Osteoblast (primary cell): ENCODE measurements at regions not wholly inside any gene's neighbourhood (a gene's known extent, or its start where the extent isn't known, plus 50 kb on each side); places are given as distances from the start of the nearest gene placed in this dataset.
A peak's percentile ranks its signal among the peaks of the same experiment; 100 is the strongest.

ENCODE experiments used
- DNase-seq: peaks from one replicate; pipeline ENCODE4 v3.0.0; 2011; ENCODE audit warnings: low spot score, mixed read lengths; ENCODE audit not compliant: insufficient read length; ENCODE audit errors: missing footprints
- H2AFZ ChIP-seq: 2 replicates; pipeline ENCODE4 v1.6.0; 2011; ENCODE audit warnings: mild to moderate bottlenecking, low read length
- H3K27ac ChIP-seq: 2 replicates; pipeline ENCODE4 v1.5.1; 2011; ENCODE audit warnings: mild to moderate bottlenecking, low read depth, low read length, moderate library complexity
- H3K27me3 ChIP-seq: 2 replicates; pipeline ENCODE4 v1.6.0; 2012; ENCODE audit warnings: mild to moderate bottlenecking, control low read depth, inconsistent platforms, low read length, moderate library complexity; ENCODE audit not compliant: insufficient read depth
- H3K36me3 ChIP-seq: 2 replicates; pipeline ENCODE4 v1.5.1; 2011; ENCODE audit warnings: mild to moderate bottlenecking, low read length, control low read depth, moderate library complexity; ENCODE audit not compliant: insufficient read depth
- H3K4me1 ChIP-seq: 2 replicates; pipeline ENCODE4 v1.5.1; 2011; ENCODE audit warnings: mild to moderate bottlenecking, low read length, control low read depth, moderate library complexity; ENCODE audit not compliant: insufficient read depth
- H3K4me2 ChIP-seq: 2 replicates; pipeline ENCODE4 v1.6.0; 2011; ENCODE audit warnings: mild to moderate bottlenecking, low read length; ENCODE audit not compliant: insufficient read depth
- H3K4me3 ChIP-seq: fragments of 200-600 bp; sonication (generic); 3 replicates; pipeline ENCODE4 v1.5.1; 2012; ENCODE audit warnings: mild to moderate bottlenecking, low read length, inconsistent platforms; ENCODE audit not compliant: insufficient read depth
- H3K79me2 ChIP-seq: 2 replicates; pipeline ENCODE4 v1.6.0; 2012; ENCODE audit warnings: mild to moderate bottlenecking, low read length, control low read depth, inconsistent platforms; ENCODE audit not compliant: insufficient read depth
- H3K9me3 ChIP-seq: 2 replicates; pipeline ENCODE4 v1.5.1; 2011; ENCODE audit warnings: low read depth, low read length, control low read depth
- H4K20me1 ChIP-seq: 2 replicates; pipeline ENCODE4 v1.6.0; 2012; ENCODE audit warnings: mild to moderate bottlenecking, low read length, control low read depth; ENCODE audit not compliant: insufficient read depth
- TF ChIP-seq, protein P1 (sequence below): IDR thresholded peaks from 2 replicates; pipeline ENCODE4 v1.5.1; 2011; ENCODE audit warnings: mild to moderate bottlenecking, low read depth, low read length, moderate library complexity; ENCODE audit errors: extremely low read depth

DNA sequence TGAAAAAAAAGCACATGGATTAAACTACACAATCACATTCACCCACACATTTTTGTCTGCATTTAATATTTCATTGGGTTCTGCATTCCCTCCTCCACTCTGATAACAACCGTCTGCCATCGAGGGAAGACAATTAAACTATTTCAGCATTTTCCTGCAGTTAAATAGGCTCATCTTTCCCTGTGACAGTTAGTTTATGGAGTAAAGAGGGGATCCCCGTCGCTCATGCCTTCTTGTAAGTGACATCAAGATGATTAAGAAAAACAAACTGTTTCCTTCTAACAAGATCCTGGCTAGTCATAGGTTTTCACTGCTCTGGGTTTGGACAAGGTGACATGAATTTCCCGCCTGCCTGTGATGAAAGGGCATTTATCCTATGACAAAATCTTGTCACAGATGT lies 98.0 kb upstream of the DYNLRB2 start:
- Histone ChIP-seq H3K4me3 (no peak overlapping the region), H3K27me3 (no peaks in the 10 kb centered on the region), H4K20me1 (no peaks in the 10 kb centered on the region), H3K79me2 (no peaks in the 10 kb centered on the region), H3K4me2 (no peak overlapping the region), H3K27ac (no peak overlapping the region), H2AFZ (no peak overlapping the region), H3K4me1 (no peaks in the 10 kb centered on the region), H3K9me3 (no peaks in the 10 kb centered on the region), H3K36me3 (no peaks in the 10 kb centered on the region)
- TF ChIP-seq, protein P1, sequence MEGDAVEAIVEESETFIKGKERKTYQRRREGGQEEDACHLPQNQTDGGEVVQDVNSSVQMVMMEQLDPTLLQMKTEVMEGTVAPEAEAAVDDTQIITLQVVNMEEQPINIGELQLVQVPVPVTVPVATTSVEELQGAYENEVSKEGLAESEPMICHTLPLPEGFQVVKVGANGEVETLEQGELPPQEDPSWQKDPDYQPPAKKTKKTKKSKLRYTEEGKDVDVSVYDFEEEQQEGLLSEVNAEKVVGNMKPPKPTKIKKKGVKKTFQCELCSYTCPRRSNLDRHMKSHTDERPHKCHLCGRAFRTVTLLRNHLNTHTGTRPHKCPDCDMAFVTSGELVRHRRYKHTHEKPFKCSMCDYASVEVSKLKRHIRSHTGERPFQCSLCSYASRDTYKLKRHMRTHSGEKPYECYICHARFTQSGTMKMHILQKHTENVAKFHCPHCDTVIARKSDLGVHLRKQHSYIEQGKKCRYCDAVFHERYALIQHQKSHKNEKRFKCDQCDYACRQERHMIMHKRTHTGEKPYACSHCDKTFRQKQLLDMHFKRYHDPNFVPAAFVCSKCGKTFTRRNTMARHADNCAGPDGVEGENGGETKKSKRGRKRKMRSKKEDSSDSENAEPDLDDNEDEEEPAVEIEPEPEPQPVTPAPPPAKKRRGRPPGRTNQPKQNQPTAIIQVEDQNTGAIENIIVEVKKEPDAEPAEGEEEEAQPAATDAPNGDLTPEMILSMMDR = no peak
- no peak for DNase-seq

DNA sequence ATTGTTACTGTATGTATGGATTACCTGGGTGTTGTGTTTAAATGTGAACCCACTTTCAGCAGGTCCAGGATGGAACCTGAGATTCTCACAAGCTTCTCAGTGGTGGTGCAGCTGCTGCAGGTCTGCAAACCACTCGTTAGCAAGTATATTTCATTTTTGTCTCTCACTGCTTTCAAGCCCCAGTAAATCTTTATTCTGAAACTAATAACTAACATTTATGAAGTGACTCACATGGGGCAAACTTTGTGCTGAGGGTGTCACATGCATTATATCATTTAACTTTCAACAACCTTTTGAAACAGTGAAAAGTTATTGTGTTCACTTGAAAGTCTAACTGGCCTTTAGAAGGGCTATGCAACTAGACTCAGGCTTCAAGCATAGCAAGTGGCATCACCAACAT lies 98.9 kb upstream of the DYNLRB2 start:
- no peak for DNase-seq
- no peaks in the 10 kb centered on the region for H4K20me1 ChIP-seq
- H3K4me3 ChIP-seq = no peak overlapping the region
- no peaks in the 10 kb centered on the region for H3K79me2 ChIP-seq
- H3K4me2 ChIP-seq = no peak overlapping the region
- H3K27ac ChIP-seq = no peak overlapping the region
- no peaks in the 10 kb centered on the region for H3K9me3 ChIP-seq
- no peak overlapping the region for H2AFZ ChIP-seq
- no peaks in the 10 kb centered on the region for H3K27me3 ChIP-seq
- H3K4me1 ChIP-seq = no peaks in the 10 kb centered on the region
- TF ChIP-seq, protein P1 = no peak
- no peaks in the 10 kb centered on the region for H3K36me3 ChIP-seq

DNA sequence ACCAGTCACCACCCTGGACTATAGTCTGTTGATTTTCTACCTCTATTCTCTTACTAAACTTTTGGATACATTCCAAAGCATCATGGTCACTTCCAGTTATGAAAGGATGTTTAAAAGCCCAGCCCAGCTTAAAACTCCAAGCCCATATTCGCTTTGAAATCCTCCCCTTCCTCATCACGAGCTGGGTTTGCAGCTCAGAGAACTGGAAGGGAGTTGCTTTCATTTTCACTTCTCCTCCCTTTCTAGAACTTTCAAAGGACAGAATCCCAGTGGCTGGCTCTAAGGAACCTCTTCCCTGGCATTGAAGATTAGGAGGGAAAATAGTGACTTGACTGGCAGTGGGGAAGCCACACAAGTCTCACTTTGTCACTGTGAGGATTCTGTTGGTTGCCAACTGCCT lies 100.1 kb upstream of the DYNLRB2 start:
- peak overlapping the region; percentile 10 for H2AFZ ChIP-seq
- TF ChIP-seq, protein P1 = no peak
- no peaks in the 10 kb centered on the region for H3K36me3 ChIP-seq
- DNase-seq = no peak
- H3K9me3 ChIP-seq = no peaks in the 10 kb centered on the region
- peak overlapping the region; percentile 36 for H3K4me2 ChIP-seq
- no peaks in the 10 kb centered on the region for H3K79me2 ChIP-seq
- no peaks in the 10 kb centered on the region for H4K20me1 ChIP-seq
- H3K27me3 ChIP-seq = no peaks in the 10 kb centered on the region
- H3K4me1 ChIP-seq = no peaks in the 10 kb centered on the region
- no peak overlapping the region for H3K27ac ChIP-seq
- peak overlapping the region; percentile 6 for H3K4me3 ChIP-seq

DNA sequence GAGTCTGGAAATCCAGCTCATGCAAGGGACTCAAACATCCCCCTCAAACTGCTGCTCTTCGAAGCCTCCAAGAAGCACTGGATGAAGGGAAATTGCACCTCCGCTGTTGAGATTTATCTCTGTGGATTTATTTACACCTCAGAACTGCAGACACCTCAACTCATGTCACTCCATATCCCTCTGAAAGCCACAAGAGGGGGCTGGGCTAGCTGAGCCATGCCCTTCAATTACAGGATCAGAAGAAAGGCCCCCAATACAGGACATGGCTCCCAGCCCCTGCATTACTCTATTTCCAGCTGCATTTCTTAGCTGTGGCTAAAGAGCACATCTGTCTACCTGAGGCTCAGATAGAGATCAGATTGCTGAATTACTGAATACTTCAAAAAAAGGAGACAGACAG lies 103.1 kb upstream of the DYNLRB2 start:
- TF ChIP-seq, protein P1 = no peak
- H3K27ac ChIP-seq = no peak overlapping the region

More for the DNA sequence above, 103.1 kb upstream of the DYNLRB2 start:
- H3K4me1 ChIP-seq = no peaks in the 10 kb centered on the region
- H3K27me3 ChIP-seq = no peaks in the 10 kb centered on the region
- no peak overlapping the region for H3K4me2 ChIP-seq
- no peaks in the 10 kb centered on the region for H3K79me2 ChIP-seq
- no peaks in the 10 kb centered on the region for H4K20me1 ChIP-seq
- DNase-seq = no peak
- no peaks in the 10 kb centered on the region for H3K36me3 ChIP-seq
- H3K4me3 ChIP-seq = no peak overlapping the region
- no peaks in the 10 kb centered on the region for H3K9me3 ChIP-seq
- H2AFZ ChIP-seq = no peak overlapping the region
